ENCODE measurements at regions not wholly inside any gene's neighbourhood (a gene's known extent, or its start where the extent isn't known, plus 50 kb on each side); places are given as distances from the start of the nearest gene placed in this dataset.
"Not testable (repeated sequence)": the region's sequence is repeated elsewhere in the genome, so short reads cannot be mapped to it uniquely, and the experiment has no call there.

- Histone ChIP-seq H3K27me3 (ENCODE audit: insufficient read depth, low read length) (no peaks in the 10 kb centered on the region), H2BK12ac (ENCODE audit: low read length) (no peak overlapping the region)
Observed at GRCh38 chr6:114936080-114936479, 593.3 kb upstream of the HS3ST5 start.

GRCh38 chr6:114934079-114934478 lies 591.3 kb upstream of the HS3ST5 start:
- H3K4me1 ChIP-seq (ENCODE audit: control insufficient read depth in 1 of 2, insufficient read depth in 2 of 2, low read length in 2 of 2), result no peaks in the 10 kb centered on the region
- no peak overlapping the region for H3K23ac ChIP-seq (ENCODE audit: low read length)
- H3K9me3 ChIP-seq (ENCODE audit: insufficient read depth, low read depth, low read length), result no peaks in the 10 kb centered on the region
- H3K4ac ChIP-seq (ENCODE audit: low read depth, low read length), result no peak overlapping the region
- H2BK5ac ChIP-seq (ENCODE audit: low read depth, low read length, poor library complexity), result no peak overlapping the region
- no peak overlapping the region for H4K8ac ChIP-seq (ENCODE audit: low read depth, low read length)
- no peaks in the 10 kb centered on the region for H3K36me3 ChIP-seq (ENCODE audit: control insufficient read depth in 1 of 2, insufficient read depth in 2 of 2, low read length in 2 of 2)
- no peak overlapping the region for H2BK12ac ChIP-seq (ENCODE audit: low read length)
- WGBS (ENCODE audit: extremely low coverage, insufficient coverage, insufficient read length), result no CpG with 5 or more reads among the region's 1 CpG
- no peaks in the 10 kb centered on the region for H3K79me2 ChIP-seq (ENCODE audit: control insufficient read depth, insufficient read depth, low read length, poor library complexity)
- H3K27me3 ChIP-seq (ENCODE audit: insufficient read depth, low read length), result no peaks in the 10 kb centered on the region
- no peak overlapping the region for H2AFZ ChIP-seq (ENCODE audit: insufficient read depth, low read length, poor library complexity)
- no peak overlapping the region for H2AK5ac ChIP-seq (ENCODE audit: low read length)
- H3K18ac ChIP-seq (ENCODE audit: low read length), result no peak overlapping the region
- H3K27ac ChIP-seq (ENCODE audit: low read depth, low read length), result no peak overlapping the region
- H3K14ac ChIP-seq (ENCODE audit: low read length), result no peak overlapping the region
- H2BK120ac ChIP-seq (ENCODE audit: insufficient read depth, low read length, poor library complexity), result no peak overlapping the region
- no peak for DNase-seq
- H3K79me1 ChIP-seq (ENCODE audit: low read length), result no peaks in the 10 kb centered on the region
- H4K12ac ChIP-seq (ENCODE audit: low read depth, low read length), result no peak overlapping the region
- no peak overlapping the region for H3K4me3 ChIP-seq (ENCODE audit: low read depth, low read length)
- no peak overlapping the region for H3K9ac ChIP-seq (ENCODE audit: low read length)
- H3K4me2 ChIP-seq (ENCODE audit: low read length), result no peak overlapping the region
- H4K91ac ChIP-seq (ENCODE audit: low read depth, low read length), result no peak overlapping the region

More at GRCh38 chr6:114936080-114936479, 593.3 kb upstream of the HS3ST5 start:
- Histone ChIP-seq H4K8ac (ENCODE audit: low read depth, low read length) (no peak overlapping the region), H3K4ac (ENCODE audit: low read depth, low read length) (no peak overlapping the region), H4K12ac (ENCODE audit: low read depth, low read length) (no peak overlapping the region), H2BK5ac (ENCODE audit: low read depth, low read length, poor library complexity) (no peak overlapping the region), H3K4me3 (ENCODE audit: low read depth, low read length) (no peak overlapping the region), H3K27ac (ENCODE audit: low read depth, low read length) (no peak overlapping the region), H3K4me2 (ENCODE audit: low read length) (no peak overlapping the region), H2AFZ (ENCODE audit: insufficient read depth, low read length, poor library complexity) (no peak overlapping the region), H2AK5ac (ENCODE audit: low read length) (no peak overlapping the region), H3K4me1 (ENCODE audit: control insufficient read depth in 1 of 2, insufficient read depth in 2 of 2, low read length in 2 of 2) (no peaks in the 10 kb centered on the region), H4K91ac (ENCODE audit: low read depth, low read length) (no peak overlapping the region), H3K36me3 (ENCODE audit: control insufficient read depth in 1 of 2, insufficient read depth in 2 of 2, low read length in 2 of 2) (no peaks in the 10 kb centered on the region), H3K79me2 (ENCODE audit: control insufficient read depth, insufficient read depth, low read length, poor library complexity) (no peaks in the 10 kb centered on the region), H3K9ac (ENCODE audit: low read length) (no peak overlapping the region), H3K18ac (ENCODE audit: low read length) (no peak overlapping the region), H3K79me1 (ENCODE audit: low read length) (no peaks in the 10 kb centered on the region), H3K9me3 (ENCODE audit: insufficient read depth, low read depth, low read length) (no peaks in the 10 kb centered on the region), H3K14ac (ENCODE audit: low read length) (no peak overlapping the region), H3K23ac (ENCODE audit: low read length) (no peak overlapping the region), H2BK120ac (ENCODE audit: insufficient read depth, low read length, poor library complexity) (no peak overlapping the region)
- no peak for DNase-seq
- no CpG with 5 or more reads among the region's 1 CpG for WGBS (ENCODE audit: extremely low coverage, insufficient coverage, insufficient read length)

DNA sequence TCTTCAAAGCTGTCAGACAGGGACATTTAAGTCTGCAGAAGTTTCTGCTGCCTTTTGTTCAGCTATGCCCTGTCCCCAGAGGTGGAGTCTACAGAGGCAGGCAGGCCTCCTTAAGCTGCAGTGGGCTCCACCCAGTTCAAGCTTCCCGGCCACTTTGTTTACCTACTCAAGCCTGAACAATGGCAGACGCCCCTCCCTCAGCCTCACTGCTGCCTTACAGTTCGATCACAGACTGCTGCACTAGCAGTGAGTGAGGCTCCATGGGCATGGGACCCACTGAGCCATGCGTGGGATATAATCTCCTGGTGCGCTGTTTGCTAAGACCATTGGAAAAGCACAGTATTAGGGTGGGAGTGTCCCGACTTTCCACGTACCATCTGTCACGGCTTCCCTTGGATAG lies 585.9 kb upstream of the HS3ST5 start:
- H4K12ac ChIP-seq (ENCODE audit: low read depth, low read length); H2BK120ac ChIP-seq (ENCODE audit: insufficient read depth, low read length, poor library complexity); H3K18ac ChIP-seq (ENCODE audit: low read length); H3K4me1 ChIP-seq (ENCODE audit: control insufficient read depth in 1 of 2, insufficient read depth in 2 of 2, low read length in 2 of 2); H2AK5ac ChIP-seq (ENCODE audit: low read length); H3K9ac ChIP-seq (ENCODE audit: low read length); H3K23ac ChIP-seq (ENCODE audit: low read length); H2AFZ ChIP-seq (ENCODE audit: insufficient read depth, low read length, poor library complexity); H2BK5ac ChIP-seq (ENCODE audit: low read depth, low read length, poor library complexity); H3K4me2 ChIP-seq (ENCODE audit: low read length); H3K4me3 ChIP-seq (ENCODE audit: low read depth, low read length); H3K79me1 ChIP-seq (ENCODE audit: low read length); H3K14ac ChIP-seq (ENCODE audit: low read length); H3K27ac ChIP-seq (ENCODE audit: low read depth, low read length); H3K4ac ChIP-seq (ENCODE audit: low read depth, low read length); H3K36me3 ChIP-seq (ENCODE audit: control insufficient read depth in 1 of 2, insufficient read depth in 2 of 2, low read length in 2 of 2); H3K27me3 ChIP-seq (ENCODE audit: insufficient read depth, low read length); H4K8ac ChIP-seq (ENCODE audit: low read depth, low read length); H4K91ac ChIP-seq (ENCODE audit: low read depth, low read length); H2BK12ac ChIP-seq (ENCODE audit: low read length); H3K79me2 ChIP-seq (ENCODE audit: control insufficient read depth, insufficient read depth, low read length, poor library complexity); H3K9me3 ChIP-seq (ENCODE audit: insufficient read depth, low read depth, low read length); DNase-seq: not testable (repeated sequence)
- WGBS (ENCODE audit: extremely low coverage, insufficient coverage, insufficient read length), result no CpG with 5 or more reads among the region's 8 CpGs

- no peak overlapping the region for H3K27ac ChIP-seq (ENCODE audit: low read depth, low read length)
- no peak overlapping the region for H2BK120ac ChIP-seq (ENCODE audit: insufficient read depth, low read length, poor library complexity)
Observed at GRCh38 chr6:114906096-114906495, 563.3 kb upstream of the HS3ST5 start.

More at GRCh38 chr6:114906096-114906495, 563.3 kb upstream of the HS3ST5 start:
- H3K23ac ChIP-seq (ENCODE audit: low read length), result no peak overlapping the region
- no peak overlapping the region for H3K4ac ChIP-seq (ENCODE audit: low read depth, low read length)
- H3K14ac ChIP-seq (ENCODE audit: low read length), result no peak overlapping the region
- no CpG with 5 or more reads among the region's 2 CpGs for WGBS (ENCODE audit: extremely low coverage, insufficient coverage, insufficient read length)
- no peak overlapping the region for H4K12ac ChIP-seq (ENCODE audit: low read depth, low read length)
- H3K18ac ChIP-seq (ENCODE audit: low read length), result no peak overlapping the region
- H3K4me1 ChIP-seq (ENCODE audit: control insufficient read depth in 1 of 2, insufficient read depth in 2 of 2, low read length in 2 of 2), result no peaks in the 10 kb centered on the region
- no peak overlapping the region for H4K91ac ChIP-seq (ENCODE audit: low read depth, low read length)
- H3K4me3 ChIP-seq (ENCODE audit: low read depth, low read length), result no peak overlapping the region
- no peaks in the 10 kb centered on the region for H3K79me2 ChIP-seq (ENCODE audit: control insufficient read depth, insufficient read depth, low read length, poor library complexity)
- H3K27me3 ChIP-seq (ENCODE audit: insufficient read depth, low read length), result no peaks in the 10 kb centered on the region
- no peak overlapping the region for H3K9ac ChIP-seq (ENCODE audit: low read length)
- H3K79me1 ChIP-seq (ENCODE audit: low read length), result no peaks in the 10 kb centered on the region
- H2BK5ac ChIP-seq (ENCODE audit: low read depth, low read length, poor library complexity), result no peak overlapping the region
- H2AK5ac ChIP-seq (ENCODE audit: low read length), result no peak overlapping the region
- H3K9me3 ChIP-seq (ENCODE audit: insufficient read depth, low read depth, low read length), result no peaks in the 10 kb centered on the region
- no peak overlapping the region for H3K4me2 ChIP-seq (ENCODE audit: low read length)
- no peaks in the 10 kb centered on the region for H3K36me3 ChIP-seq (ENCODE audit: control insufficient read depth in 1 of 2, insufficient read depth in 2 of 2, low read length in 2 of 2)
- DNase-seq, result no peak
- no peak overlapping the region for H2BK12ac ChIP-seq (ENCODE audit: low read length)
- no peak overlapping the region for H4K8ac ChIP-seq (ENCODE audit: low read depth, low read length)
- no peak overlapping the region for H2AFZ ChIP-seq (ENCODE audit: insufficient read depth, low read length, poor library complexity)
